GM19193 (cell line): ENCODE measurements at regions not wholly inside any gene's neighbourhood (a gene's known extent, or its start where the extent isn't known, plus 50 kb on each side); places are given as distances from the start of the nearest gene placed in this dataset.

Experiments used
- POLR2A ChIP-seq: IDR thresholded peaks from 4 replicates; pipeline ENCODE4 v1.6.1; 2011; ENCODE audit not compliant: insufficient read depth, insufficient read length; ENCODE audit errors: extremely low read depth

- no peak for TF ChIP-seq POLR2A
These were observed 713.8 kb upstream of the WWC1 start for GRCh38 chr5:167577616-167578015.

DNA sequence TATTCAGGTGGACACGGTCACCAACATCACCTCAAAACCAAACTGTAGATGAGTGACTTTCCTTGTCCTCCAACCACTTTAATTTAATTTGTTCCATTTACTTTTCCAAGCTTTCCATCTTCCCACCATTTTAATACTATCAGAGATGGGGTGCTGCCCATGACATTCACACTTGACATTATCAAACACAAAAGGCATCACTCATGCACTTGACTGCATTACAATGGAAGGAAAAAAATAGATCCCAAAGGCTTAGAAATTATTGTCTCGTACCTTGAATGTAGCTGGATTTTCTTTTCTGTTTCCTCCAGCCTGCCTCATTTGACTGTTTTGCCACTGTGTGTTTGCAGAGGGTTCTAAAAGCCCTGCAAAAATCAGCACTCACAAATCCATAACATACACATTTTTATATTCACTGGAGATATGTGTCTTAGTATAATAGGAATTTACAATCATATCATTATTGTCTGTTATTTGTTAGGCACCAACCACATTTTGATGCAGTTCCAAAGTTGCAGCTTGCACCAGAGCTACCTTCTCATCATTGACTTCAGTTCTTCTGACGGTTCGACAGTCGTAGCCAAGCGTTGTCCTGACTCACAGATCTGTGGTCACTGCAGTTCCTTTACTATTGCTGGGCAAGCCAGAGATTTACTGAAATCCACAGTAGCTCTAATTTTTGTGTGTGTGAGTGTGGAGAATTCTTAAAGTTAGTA lies 712.3 kb upstream of the WWC1 start:
- no peak for TF ChIP-seq POLR2A

GRCh38 chr5:167579693-167580055 lies 711.8 kb upstream of the WWC1 start:
- TF ChIP-seq POLR2A: no peak

GRCh38 chr5:167580608-167581007 lies 710.8 kb upstream of the WWC1 start:
- TF ChIP-seq POLR2A: no peak

- no peak for TF ChIP-seq POLR2A
These were observed 709.2 kb upstream of the WWC1 start for GRCh38 chr5:167582283-167582682.

DNA sequence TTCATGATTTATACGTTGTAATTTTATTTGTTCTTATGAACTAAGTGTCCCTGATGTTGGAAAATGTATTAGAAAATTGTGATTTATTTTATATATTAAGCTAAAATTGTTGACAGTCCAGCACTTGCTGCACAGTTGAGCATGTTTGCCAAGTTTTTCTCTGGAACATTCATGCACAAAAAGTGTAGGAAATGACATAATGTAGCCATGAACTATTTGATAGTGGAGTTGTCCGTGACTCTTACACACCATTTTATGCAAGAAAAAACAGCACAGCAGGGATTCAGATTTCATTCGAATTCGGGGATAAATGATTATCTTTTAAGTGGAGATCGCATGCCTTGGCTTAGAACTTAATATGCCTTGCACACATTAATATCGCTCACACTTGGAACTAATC lies 708.6 kb upstream of the WWC1 start:
- no peak for TF ChIP-seq POLR2A

- TF ChIP-seq POLR2A: no peak
These were observed 706.3 kb upstream of the WWC1 start for GRCh38 chr5:167585184-167585583.

- TF ChIP-seq POLR2A: no peak
These were observed 703.5 kb upstream of the WWC1 start for GRCh38 chr5:167587772-167588437.

DNA sequence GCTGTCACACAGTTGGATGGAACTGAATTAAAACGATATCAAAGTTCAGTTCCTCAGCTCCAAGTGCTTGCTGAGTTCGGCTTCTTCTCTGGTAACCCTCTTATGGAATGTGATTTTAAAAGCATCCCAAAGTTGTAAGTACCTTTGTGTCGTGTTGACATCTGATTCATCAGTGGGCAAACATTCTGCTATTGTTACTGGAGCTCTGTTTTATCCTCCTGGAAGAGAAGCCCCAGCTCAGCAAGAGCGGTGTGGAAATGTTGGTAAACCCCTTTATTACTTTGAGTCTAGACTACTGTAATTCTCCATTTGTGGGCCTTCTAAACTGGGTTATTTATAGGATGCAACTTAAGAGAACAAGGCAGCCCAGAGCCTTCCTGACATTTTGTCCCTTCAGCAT lies 699.3 kb upstream of the WWC1 start:
- no peak for TF ChIP-seq POLR2A

GRCh38 chr5:167593329-167594060 lies 698.0 kb upstream of the WWC1 start:
- no peak for TF ChIP-seq POLR2A

- TF ChIP-seq POLR2A: no peak
These were observed 697.4 kb upstream of the WWC1 start for GRCh38 chr5:167594061-167594435.

- no peak for TF ChIP-seq POLR2A
These were observed 696.7 kb upstream of the WWC1 start for GRCh38 chr5:167594750-167595149.

GRCh38 chr5:167595196-167595595 lies 696.2 kb upstream of the WWC1 start:
- no peak for TF ChIP-seq POLR2A

- no peak for TF ChIP-seq POLR2A
These were observed 693.3 kb upstream of the WWC1 start for GRCh38 chr5:167598166-167598565.

DNA sequence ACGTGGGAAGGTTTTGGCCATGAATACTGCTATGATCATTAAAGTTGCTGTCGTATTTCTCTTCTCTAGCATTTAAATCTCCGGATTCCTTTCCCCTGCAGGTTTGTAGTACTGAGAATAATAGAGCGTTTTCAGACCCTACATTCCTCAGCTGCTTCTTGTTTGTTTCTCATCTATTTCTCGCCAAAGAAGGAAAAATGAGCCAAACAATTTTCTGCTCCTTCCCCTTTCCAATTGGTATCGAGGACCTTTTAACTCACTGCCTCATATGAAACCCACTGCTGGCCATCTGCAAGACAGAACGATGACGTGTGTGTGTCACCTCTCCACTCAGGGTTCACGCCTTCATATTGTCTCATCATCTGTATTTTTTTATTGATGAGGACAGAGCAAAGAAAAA lies 689.4 kb upstream of the WWC1 start:
- TF ChIP-seq POLR2A: no peak

- no peak for TF ChIP-seq POLR2A
These were observed 688.3 kb upstream of the WWC1 start for GRCh38 chr5:167603135-167603534.
